GM10266 (cell line): ENCODE measurements at regions not wholly inside any gene's neighbourhood (a gene's known extent, or its start where the extent isn't known, plus 50 kb on each side); places are given as distances from the start of the nearest gene placed in this dataset.

Experiments
- DNase-seq: peaks from one replicate; pipeline ENCODE4 v3.0.0; 2012; ENCODE audit errors: extremely low spot score
- TF ChIP-seq, protein P1 (sequence below): IDR thresholded peaks from 2 replicates; pipeline ENCODE4 v1.5.1; 2012; ENCODE audit warnings: mild to moderate bottlenecking, low read depth; ENCODE audit not compliant: control insufficient read depth, insufficient read depth; ENCODE audit errors: missing control alignments

DNA sequence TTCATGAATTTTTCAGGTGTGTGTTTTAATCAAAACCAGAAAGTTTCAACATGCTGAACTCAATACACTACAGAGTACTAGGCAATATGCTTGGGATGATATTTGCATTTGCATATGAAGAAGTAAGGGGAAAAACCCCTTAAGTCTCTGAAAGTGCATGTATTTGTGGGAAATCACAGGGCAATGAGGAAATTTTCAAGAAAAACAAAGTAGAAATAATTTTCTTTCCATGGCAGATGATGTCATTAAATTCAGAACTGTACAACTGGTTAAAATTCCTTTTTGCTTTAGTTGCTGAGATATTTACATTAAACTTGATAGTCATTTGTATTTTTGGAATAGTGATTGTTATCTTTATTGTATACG, 294.0 kb upstream of the TBC1D5 start:
- TF ChIP-seq, protein P1, sequence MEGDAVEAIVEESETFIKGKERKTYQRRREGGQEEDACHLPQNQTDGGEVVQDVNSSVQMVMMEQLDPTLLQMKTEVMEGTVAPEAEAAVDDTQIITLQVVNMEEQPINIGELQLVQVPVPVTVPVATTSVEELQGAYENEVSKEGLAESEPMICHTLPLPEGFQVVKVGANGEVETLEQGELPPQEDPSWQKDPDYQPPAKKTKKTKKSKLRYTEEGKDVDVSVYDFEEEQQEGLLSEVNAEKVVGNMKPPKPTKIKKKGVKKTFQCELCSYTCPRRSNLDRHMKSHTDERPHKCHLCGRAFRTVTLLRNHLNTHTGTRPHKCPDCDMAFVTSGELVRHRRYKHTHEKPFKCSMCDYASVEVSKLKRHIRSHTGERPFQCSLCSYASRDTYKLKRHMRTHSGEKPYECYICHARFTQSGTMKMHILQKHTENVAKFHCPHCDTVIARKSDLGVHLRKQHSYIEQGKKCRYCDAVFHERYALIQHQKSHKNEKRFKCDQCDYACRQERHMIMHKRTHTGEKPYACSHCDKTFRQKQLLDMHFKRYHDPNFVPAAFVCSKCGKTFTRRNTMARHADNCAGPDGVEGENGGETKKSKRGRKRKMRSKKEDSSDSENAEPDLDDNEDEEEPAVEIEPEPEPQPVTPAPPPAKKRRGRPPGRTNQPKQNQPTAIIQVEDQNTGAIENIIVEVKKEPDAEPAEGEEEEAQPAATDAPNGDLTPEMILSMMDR = no peak
- DNase-seq = no peak

DNA sequence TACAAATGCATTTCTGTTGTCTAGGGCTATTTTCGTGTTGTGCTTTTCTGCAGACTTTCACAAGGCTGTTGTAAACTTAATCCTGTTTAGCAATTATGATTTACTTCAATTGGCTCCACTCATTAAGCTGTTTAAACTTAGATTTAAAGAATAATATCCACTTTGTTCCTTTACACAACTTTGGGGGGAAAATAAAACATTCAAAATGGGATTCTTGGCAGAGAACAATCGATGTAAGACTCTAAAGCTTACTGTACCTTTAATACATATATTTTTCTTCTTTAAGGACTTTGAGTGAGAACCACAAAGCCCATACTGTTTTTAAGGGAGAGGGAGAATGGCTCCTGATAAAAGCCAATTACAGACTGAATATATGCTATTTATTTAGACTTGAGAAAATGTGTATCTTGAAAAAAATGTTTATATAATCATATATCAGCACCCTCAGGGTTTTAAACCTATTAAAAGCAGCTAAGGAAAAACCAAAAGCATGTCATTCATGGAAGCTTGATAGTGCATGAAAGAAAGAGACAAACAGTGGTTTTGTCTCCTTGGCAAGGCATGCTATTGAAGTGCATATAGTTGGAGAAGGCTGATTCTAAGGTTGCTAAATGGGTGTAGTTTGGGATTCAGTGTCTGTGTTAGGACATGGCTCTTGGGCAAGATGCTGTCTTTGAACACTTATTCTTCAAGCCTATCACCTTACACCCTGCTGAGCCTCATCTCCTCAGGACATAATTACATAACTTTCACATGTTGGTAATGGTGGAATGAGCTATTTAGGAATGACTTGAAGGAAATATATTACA, 293.4 kb upstream of the TBC1D5 start:
- TF ChIP-seq, protein P1 = no peak
- DNase-seq = no peak

DNA sequence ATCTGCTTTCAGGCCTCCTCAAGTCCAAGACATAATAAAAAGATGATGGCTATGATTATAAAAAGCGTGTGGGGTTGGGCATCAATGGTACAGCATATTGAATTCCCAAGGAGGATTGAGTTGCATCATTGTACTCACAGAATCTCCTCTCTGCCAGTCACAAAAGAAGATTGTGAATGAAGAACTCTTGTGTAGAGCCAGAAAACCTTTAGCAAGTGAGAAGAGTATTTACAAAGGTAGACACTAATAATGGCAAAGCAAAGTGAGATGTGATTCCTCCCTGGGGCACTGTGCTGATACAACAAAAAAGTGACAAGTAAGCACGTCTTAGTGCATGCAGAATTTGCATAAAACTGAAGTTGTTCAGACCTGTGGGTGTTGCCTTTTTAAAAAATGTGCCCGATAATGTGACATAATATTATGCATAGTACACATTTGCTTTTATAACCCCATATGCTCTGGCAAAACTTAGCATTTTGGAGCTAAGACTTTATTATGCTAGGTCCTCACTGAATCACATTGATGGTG, 291.2 kb upstream of the TBC1D5 start:
- TF ChIP-seq, protein P1 = no peak
- DNase-seq = no peak

DNA sequence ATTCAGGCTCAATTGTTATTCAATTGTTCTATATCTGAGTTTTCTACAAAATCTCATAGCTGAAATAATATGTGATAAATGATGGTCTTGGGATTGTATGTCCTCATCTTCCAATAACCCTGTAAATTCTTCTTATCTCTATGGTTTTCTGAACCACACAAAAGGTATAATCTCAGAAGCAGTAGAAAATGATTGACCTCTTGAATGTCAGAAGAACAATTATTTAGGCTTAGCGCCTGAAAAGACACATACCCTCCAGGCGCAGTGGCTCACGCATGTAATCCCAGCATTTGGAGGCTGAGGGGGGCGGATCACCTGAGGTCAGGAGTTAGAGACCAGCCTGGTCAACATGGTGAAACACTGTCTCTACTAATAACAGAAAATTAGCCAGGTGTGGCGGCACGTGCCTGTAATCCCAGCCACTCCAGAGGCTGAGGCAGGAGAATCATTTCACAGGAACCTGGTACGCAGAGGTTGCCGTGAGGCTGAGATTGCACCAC, 288.0 kb upstream of the TBC1D5 start:
- TF ChIP-seq, protein P1 = no peak
- no peak for DNase-seq

DNA sequence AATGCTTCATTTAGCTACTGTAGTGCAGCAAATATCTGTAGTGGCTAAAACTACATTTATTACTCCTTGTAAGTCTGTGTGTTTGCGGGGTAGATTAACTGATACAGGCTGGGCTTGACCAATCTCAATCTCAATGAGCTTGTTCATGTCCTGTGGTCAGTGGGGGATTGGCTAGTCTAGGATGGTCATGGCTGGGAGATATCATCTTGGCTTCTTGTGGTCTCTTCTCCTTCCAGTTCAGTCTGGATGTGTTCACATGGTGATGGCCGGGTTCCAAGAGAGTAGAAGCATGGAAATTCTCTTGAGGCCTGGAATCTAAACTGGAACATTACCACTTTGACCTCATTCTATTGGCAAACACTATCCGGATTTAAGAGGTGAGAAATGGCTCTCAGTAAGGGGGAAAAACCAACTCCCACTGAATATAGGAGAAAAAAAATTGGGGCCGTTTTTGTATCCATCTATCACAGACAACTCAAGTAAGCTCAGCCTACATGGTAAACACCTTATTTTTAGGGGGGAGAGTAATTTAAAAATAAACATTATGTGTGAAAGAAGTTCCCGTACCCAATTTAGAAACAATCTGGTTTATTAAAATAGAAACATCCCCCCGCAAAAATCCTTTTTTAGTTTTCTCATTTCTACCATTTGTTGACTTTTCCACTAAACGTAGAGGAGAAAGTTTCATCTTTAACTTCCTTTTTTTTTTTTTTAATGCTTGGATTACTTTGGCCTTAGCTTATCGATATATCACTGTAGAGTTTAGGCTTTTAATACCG, 284.9 kb upstream of the TBC1D5 start:
- no peak for DNase-seq
- TF ChIP-seq, protein P1 = no peak

DNA sequence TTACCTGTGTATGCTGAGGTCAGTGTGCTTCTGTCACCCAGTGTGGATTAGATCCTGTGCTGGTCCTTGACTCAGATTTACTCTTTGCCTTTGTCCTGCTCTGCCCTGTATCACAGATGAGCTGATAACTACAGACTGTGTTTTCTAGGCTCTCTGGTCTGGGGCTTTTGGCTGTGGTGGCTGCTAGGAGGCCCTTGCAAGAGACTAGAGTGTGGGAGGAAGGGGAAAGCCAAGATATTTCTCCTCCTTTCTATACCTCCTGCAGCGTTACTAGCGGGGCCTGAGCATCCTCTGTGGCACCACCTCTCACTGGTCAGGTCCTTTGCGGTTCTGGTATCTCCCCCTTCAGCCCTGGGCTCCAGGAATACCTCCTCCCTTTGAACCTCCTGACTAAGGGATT, 282.3 kb upstream of the TBC1D5 start:
- TF ChIP-seq, protein P1 = no peak
- peak; percentile 16 for DNase-seq

DNA sequence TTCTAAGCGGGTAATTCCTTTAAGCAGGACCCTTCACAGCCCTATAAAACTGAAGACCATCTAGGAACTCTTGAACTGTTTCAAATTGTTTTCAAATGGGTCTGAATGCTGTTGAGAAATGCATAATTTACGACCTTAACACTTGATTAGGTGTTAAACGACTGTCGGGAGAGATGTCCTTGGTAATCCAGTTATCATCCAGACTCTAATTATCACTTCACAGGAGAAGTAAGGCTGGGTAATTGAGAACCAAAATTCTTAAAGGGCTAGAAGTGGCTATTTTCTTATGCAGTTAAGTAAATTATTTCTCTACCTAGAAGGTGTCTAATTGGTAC, 276.7 kb upstream of the TBC1D5 start:
- TF ChIP-seq, protein P1 = no peak
- DNase-seq = no peak
